ENCODE measurements at regions not wholly inside any gene's neighbourhood (a gene's known extent, or its start where the extent isn't known, plus 50 kb on each side); places are given as distances from the start of the nearest gene placed in this dataset.

DNA sequence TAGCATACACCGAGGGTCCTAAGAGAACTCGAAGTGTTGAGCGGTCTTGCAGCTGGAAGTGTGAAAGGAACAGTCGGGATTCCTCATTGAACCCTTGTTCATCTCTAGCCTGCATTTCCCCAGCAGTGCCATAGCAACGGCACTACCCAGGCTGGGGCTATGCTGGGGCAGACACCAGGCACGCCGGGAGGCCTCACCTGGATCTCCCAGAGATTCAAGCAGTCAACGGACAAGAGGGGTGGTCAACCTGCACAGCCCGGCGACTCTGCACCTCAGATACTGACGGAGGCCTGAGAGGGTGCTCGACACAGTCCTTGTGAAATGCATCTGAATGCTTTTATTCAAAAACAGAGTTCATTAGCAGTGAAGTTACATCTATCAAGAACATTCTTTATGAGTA, 604.2 kb downstream of the GALR1 start:
- TF ChIP-seq, protein P1, sequence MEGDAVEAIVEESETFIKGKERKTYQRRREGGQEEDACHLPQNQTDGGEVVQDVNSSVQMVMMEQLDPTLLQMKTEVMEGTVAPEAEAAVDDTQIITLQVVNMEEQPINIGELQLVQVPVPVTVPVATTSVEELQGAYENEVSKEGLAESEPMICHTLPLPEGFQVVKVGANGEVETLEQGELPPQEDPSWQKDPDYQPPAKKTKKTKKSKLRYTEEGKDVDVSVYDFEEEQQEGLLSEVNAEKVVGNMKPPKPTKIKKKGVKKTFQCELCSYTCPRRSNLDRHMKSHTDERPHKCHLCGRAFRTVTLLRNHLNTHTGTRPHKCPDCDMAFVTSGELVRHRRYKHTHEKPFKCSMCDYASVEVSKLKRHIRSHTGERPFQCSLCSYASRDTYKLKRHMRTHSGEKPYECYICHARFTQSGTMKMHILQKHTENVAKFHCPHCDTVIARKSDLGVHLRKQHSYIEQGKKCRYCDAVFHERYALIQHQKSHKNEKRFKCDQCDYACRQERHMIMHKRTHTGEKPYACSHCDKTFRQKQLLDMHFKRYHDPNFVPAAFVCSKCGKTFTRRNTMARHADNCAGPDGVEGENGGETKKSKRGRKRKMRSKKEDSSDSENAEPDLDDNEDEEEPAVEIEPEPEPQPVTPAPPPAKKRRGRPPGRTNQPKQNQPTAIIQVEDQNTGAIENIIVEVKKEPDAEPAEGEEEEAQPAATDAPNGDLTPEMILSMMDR (IDR thresholded peaks at IDR 0.05): no peak

DNA sequence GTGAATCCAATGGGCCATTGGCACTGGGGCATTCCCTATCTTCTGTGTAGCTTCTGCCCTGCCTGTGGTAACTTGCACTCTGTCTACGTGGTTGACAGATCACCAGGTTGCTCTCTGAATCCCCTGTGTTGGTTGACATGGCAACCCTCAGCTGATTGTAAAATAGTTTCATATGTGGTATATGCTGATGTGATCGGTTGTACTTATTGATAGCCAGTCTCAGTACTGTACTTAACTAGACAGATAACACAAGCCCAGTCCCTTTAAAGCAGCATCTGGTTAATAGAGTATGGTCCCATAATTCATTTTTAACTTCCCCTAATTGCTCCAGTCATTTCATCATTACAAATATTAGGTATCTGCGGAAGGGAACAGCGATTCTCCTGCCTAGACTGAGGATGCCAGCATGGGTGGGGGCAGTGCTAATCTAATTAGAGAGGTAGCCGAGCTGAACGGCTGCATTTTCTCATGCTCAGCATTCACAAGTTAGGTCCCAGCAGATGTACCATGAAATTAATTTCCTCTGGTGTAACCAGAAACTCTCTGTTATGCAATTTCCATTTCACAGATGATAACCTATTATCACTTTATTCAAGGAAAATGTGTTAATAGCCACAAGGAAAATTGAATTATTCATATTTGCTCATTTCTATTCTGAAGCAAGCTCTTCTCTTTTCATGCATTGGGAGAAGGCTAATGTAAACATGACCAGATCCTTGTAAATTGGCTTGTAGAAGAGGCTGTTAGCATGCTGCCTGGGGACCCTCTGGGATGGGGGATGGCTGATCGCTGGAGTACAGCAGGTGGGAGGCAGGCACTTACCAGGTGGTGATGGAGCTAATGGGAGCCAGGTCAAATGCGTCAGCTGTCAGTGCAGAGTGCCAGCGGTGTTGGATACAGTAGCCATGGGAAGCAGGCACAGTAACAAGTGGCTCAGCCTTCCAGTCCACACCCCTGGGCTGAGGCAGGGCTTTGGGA, 608.3 kb downstream of the GALR1 start:
- TF ChIP-seq, protein P1 (IDR thresholded peaks at IDR 0.05): no peak

DNA sequence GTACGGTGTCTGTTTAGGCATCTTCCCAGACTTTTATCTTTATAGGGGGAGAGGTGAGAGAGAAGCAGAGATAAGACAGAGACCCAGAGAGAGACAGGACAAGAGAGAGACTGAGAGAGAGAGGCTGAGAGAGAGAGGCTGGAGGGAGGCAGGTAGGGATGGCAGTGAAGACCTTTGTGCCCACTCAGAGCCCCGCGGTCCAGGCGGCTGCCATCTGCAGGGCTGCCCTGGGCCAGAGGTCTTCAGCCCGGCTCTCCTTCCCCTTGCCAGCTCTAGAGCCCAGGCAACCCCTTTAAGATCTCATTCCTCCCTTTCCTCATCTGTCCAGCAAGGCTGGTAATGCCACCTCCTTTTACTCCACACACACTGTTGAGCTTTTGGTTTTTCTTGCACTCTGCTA, 610.0 kb downstream of the GALR1 start:
- TF ChIP-seq, protein P1 (IDR thresholded peaks at IDR 0.05): no peak

DNA sequence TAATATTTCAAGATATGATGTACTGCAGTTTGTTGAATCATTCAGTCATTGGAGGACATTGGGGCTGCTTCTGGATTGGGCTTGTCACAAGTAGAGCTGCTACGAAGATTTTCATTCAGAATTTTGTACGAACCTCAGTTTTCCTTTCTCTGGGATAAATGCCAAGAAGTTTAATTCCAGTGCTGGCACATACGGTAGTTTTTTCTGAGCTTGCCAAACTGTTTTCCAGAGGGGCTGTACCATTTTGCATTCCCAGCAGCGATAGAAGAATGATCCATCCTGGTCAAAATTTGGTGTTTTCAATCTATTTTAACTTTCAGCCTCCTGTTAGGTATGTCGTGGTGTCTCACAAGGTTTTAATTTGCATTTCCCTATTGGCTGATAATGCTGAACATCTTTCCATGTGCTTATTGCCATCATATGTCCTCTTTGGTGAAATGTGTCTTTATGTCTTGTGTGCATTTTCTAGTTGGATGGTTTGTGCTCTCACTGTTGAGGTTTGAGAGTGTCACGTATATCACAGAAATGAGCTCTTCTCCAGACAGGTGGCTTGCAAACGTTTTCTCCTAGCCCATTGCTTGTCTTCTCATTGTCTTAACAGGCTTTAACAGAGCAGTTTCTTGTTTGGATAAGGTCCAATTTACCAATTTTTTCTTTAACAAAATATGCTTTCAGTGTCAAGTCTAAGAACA, 612.6 kb downstream of the GALR1 start:
- TF ChIP-seq, protein P1 (IDR thresholded peaks at IDR 0.05): no peak

DNA sequence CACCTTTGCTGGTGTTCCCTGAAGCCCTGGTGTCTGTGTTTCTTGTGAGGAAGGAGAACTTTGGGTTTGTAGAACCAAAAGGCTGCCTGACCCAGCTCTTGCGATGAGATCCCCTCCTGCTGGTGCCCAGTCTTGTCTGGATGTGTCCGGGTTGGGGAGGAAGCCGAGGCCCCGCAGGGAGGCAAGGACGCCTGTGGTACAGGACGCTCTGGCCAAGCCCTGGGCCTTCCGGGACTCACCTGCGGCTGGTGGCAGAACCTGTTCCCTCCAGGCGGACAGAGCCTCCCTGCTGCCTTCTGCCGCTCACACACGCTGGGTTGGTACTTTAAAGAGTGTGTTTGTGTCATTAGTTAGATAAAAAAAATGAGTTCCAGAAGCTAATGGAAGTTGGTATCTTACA, 616.2 kb downstream of the GALR1 start:
- TF ChIP-seq, protein P1 (IDR thresholded peaks at IDR 0.05): no peak

DNA sequence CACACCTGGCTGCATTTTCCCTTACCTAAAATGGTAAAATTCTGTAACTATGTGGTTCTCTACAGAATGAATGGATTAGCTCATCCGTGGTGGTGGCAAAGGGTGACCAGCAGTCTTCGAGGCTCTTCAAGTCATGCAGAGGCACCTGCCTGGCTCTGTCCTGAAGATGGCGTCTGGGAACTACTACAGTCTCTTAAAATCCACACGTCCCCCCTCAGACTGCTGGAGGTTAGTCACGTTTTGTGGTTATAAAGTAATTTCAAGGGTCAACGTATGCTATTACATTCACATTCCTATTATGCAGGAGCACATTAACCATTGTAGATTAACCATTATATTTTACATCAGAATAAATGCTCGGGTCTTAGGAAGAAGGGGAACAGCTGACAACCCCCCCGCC, 616.7 kb downstream of the GALR1 start:
- TF ChIP-seq, protein P1 (IDR thresholded peaks at IDR 0.05): no peak

DNA sequence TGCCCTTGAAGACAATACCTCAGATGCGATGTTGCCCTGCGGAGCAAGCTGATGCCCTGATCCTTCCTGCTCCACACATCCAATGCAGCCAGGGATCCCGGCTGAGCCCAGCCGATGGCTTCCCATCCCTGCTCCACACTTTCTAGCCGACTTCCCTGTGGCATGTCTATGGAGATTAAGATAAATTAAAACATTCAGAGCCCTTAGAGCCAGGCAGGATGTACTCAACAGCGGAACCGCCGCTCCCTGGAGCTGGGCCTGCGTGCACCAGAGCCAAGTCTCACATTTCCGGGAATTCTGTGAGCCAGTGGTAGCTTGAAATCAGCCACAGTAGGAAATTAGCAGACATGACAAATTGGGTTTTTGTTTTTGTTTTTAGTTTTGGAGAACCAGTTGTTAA, 620.6 kb downstream of the GALR1 start:
- TF ChIP-seq, protein P1 (IDR thresholded peaks at IDR 0.05): no peak

All from LNCAP (cell line).